HCT116 (cell line): ENCODE measurements at regions not wholly inside any gene's neighbourhood (a gene's known extent, or its start where the extent isn't known, plus 50 kb on each side); places are given as distances from the start of the nearest gene placed in this dataset.

Experiments
- ATAC-seq: fragments of 200-7000 bp; cut with Tn5 transposase; 2 replicates; pipeline ENCODE4 v1.9.1; 2020; ENCODE audit warnings: mild to moderate bottlenecking, moderate library complexity
- BruUV-seq: library from RNA; stranded (reverse); fragments of 400-500 nt; replicated peaks from 2 replicates; lab custom pipeline; 2021; lab: Mats Ljungman, UMichigan
- CTCF ChIA-PET: fragments of 300-600 bp; sonication (Branson Sonifier 250); formaldehyde crosslinking; loops from one replicate; lab custom pipeline; 2021; ENCODE audit warnings: antibody characterized with exemption; lab: Charles Lee
- POLR2A ChIA-PET: fragments of 300-600, 350-600 bp; sonication (Branson Sonifier 250); formaldehyde crosslinking; loops from one replicate; lab custom pipeline; 2021; ENCODE audit warnings: antibody characterized with exemption; lab: Charles Lee
- RAD21 ChIA-PET, 2 experiments: fragments of 300-600 bp; sonication (Branson Sonifier 250); formaldehyde crosslinking; loops; one replicate each; lab custom pipeline; 2023; ENCODE audit warnings: low total read pairs in 2 of 2; ENCODE audit not compliant: uncharacterized antibody in 2 of 2, unreplicated experiment in 2 of 2, low non-redundant PET in 1 of 2; lab: Charles Lee
- DNase-seq: peaks from one replicate; pipeline ENCODE4 v3.0.0-alpha.2; 2010; ENCODE audit warnings: low read depth, low spot score
- H2AFZ ChIP-seq: fragments of 200-600 bp; shearing (Covaris generic), sonication (generic); 2 replicates; pipeline ENCODE4 v1.6.1; 2017; ENCODE audit warnings: low read depth, mixed run types, mixed read lengths, antibody characterized with exemption, low read length; ENCODE audit not compliant: poor library complexity, severe bottlenecking
- H3K27ac ChIP-seq: 2 replicates; pipeline ENCODE4 v1.5.1; 2012; ENCODE audit warnings: low read depth, low read length
- H3K27me3 ChIP-seq: fragments of 200-600 bp; sonication (generic); 2 replicates; pipeline ENCODE4 v1.6.1; 2016; ENCODE audit warnings: mixed run types, low read length, mixed read lengths; ENCODE audit not compliant: insufficient read depth
- H3K36me3 ChIP-seq, 2 experiments: fragments of 200-500 bp in 1 of 2; fragments of 200-600 bp in 1 of 2; sonication (Bioruptor generic) in 1 of 2; sonication (generic) in 1 of 2; 2 replicates each; pipeline versions ENCODE4 v1.5.1 to v1.6.1; 2014 to 2016; ENCODE audit warnings: low read length in 2 of 2, inconsistent platforms in 1 of 2, mixed read lengths in 1 of 2, mixed run types in 1 of 2; ENCODE audit not compliant: insufficient read depth in 2 of 2, control insufficient read depth in 1 of 2
- H3K4me1 ChIP-seq, 2 experiments: fragments of 200-600 bp in 1 of 2; sonication (generic) in 1 of 2; 2 replicates each; pipeline versions ENCODE4 v1.5.1 to v1.6.1; 2012 to 2017; ENCODE audit warnings: low read length in 2 of 2, inconsistent platforms in 1 of 2, mild to moderate bottlenecking in 1 of 2, mixed read lengths in 1 of 2, mixed run types in 1 of 2, moderate library complexity in 1 of 2; ENCODE audit not compliant: insufficient read depth in 2 of 2, control insufficient read depth in 1 of 2
- H3K4me2 ChIP-seq: fragments of 200-600 bp; sonication (generic); 2 replicates; pipeline ENCODE4 v1.6.1; 2017; ENCODE audit warnings: mixed run types, low read length, mixed read lengths
- H3K4me3 ChIP-seq, 2 experiments: fragments of 200-600 bp in 1 of 2; sonication (generic) in 1 of 2; replicated peaks in 1 of 2; 2 replicates each; pipeline ENCODE4 v1.5.1; 2011 to 2016; ENCODE audit warnings: low read length in 2 of 2, control low read depth in 1 of 2, low read depth in 1 of 2, mild to moderate bottlenecking in 1 of 2, mixed read lengths in 1 of 2, mixed run types in 1 of 2
- H3K79me2 ChIP-seq: fragments of 200-600 bp; sonication (generic); 2 replicates; pipeline ENCODE4 v1.6.1; 2017; ENCODE audit warnings: mild to moderate bottlenecking, mixed run types, low read length, moderate library complexity, mixed read lengths; ENCODE audit not compliant: insufficient read depth
- H3K9ac ChIP-seq: fragments of 200-600 bp; sonication (generic); 2 replicates; pipeline ENCODE4 v1.6.1; 2016; ENCODE audit warnings: low read length, mixed read lengths
- H3K9me2 ChIP-seq: fragments of 200-600 bp; sonication (generic), shearing (Covaris generic); 2 replicates; pipeline ENCODE4 v1.6.1; 2017; ENCODE audit warnings: mixed run types, mild to moderate bottlenecking, moderate library complexity; ENCODE audit not compliant: insufficient read depth
- H3K9me3 ChIP-seq, 2 experiments: fragments of 200-500 bp in 1 of 2; fragments of 200-600 bp in 1 of 2; sonication (Bioruptor generic) in 1 of 2; sonication (generic) in 1 of 2; 2 replicates each; pipeline ENCODE4 v1.6.1; 2014 to 2017; ENCODE audit warnings: low read length in 2 of 2, mixed read lengths in 2 of 2, inconsistent platforms in 1 of 2, low read depth in 1 of 2, mild to moderate bottlenecking in 1 of 2, mixed run types in 1 of 2, moderate library complexity in 1 of 2; ENCODE audit not compliant: control insufficient read depth in 1 of 2, insufficient read depth in 1 of 2
- H4K20me1 ChIP-seq: fragments of 200-600 bp; sonication (generic), shearing (Covaris generic); 2 replicates; pipeline ENCODE4 v1.6.1; 2017; ENCODE audit warnings: mixed run types, mild to moderate bottlenecking, moderate library complexity; ENCODE audit not compliant: insufficient read depth
- EZH2phosphoT487 ChIP-seq: fragments of 200-600 bp; IDR thresholded peaks from 2 replicates; pipeline ENCODE4 v1.6.1; 2018; ENCODE audit warnings: antibody characterized with exemption, borderline replicate concordance
- POLR2A ChIP-seq: IDR thresholded peaks from 2 replicates; pipeline ENCODE4 v1.7.0; 2011; ENCODE audit warnings: borderline replicate concordance; ENCODE audit not compliant: insufficient read depth, insufficient read length; ENCODE audit errors: extremely low read depth
- POLR2AphosphoS5 ChIP-seq: IDR thresholded peaks from 2 replicates; pipeline ENCODE4 v1.6.1; 2011; ENCODE audit warnings: mild to moderate bottlenecking, low read depth, low read length, moderate library complexity
- RAD21 ChIP-seq: IDR thresholded peaks from 2 replicates; pipeline ENCODE4 v1.6.1; 2012; ENCODE audit warnings: low read depth, mild to moderate bottlenecking
- SIN3A ChIP-seq: IDR thresholded peaks from 2 replicates; pipeline ENCODE4 v1.6.1; 2012; ENCODE audit warnings: low read depth
- SRF ChIP-seq: IDR thresholded peaks from 2 replicates; pipeline ENCODE4 v1.6.1; 2012; ENCODE audit warnings: low read depth
- TCF7L2 ChIP-seq: IDR thresholded peaks from 2 replicates; pipeline ENCODE4 v1.7.0; 2011; ENCODE audit warnings: borderline replicate concordance, inconsistent platforms; ENCODE audit not compliant: insufficient read depth, insufficient read length; ENCODE audit errors: extremely low read depth
- ZNF274 ChIP-seq: fragments of 200-500 bp; sonication (Bioruptor generic); IDR thresholded peaks from 2 replicates; pipeline ENCODE4 v1.6.1; 2014; ENCODE audit warnings: mild to moderate bottlenecking, low read depth, low read length, inconsistent platforms
- intact Hi-C: fragments of 100-400 bp; cut with micrococcal nuclease; formaldehyde crosslinking; loops from 2 replicates; pipeline ENCODE4 v1.10.0; 2022
- TF ChIP-seq, protein P1 (sequence below): IDR thresholded peaks from 2 replicates; pipeline ENCODE4 v1.6.1; 2012; ENCODE audit warnings: low read depth
- TF ChIP-seq, protein P2 (sequence below), 3 experiments: fragments of 200-600 bp in 1 of 3; sonication (generic) in 1 of 3; IDR thresholded peaks in 2 of 3; conservative IDR thresholded peaks in 1 of 3; 2 replicates each; pipeline ENCODE4 v1.5.1; 2012 to 2017; ENCODE audit warnings: low read depth in 2 of 3, low read length in 2 of 3, antibody characterized with exemption in 1 of 3, borderline replicate concordance in 1 of 3, control low read depth in 1 of 3, mild to moderate bottlenecking in 1 of 3, mixed read lengths in 1 of 3, mixed run types in 1 of 3, moderate library complexity in 1 of 3; ENCODE audit not compliant: insufficient read depth in 1 of 3

DNA sequence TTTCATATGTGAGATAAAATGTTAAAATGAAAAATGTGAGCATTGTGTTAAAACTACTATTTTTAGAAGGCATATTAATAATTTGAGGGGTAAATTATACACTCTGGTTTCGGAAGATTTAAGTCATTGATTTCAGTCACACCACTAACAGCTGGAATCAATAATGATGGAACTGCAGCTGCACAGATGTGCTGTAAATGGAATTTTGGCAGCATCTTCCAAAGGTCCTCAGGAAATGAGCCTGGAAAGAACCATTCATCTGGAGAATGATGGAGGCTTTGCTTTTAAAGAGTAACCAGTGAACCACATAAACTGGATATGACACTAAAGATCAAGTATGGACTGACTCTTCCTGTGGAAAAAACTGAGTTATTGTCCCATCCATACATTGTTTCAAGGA lies 759.0 kb upstream of the EPHA5 start:
- no peaks in the 10 kb centered on the region for H3K9me2 ChIP-seq
- ChIA-PET CTCF (no interaction called here), RAD21 (no interaction called here), POLR2A (no interaction called here)
- DNase-seq (no peak), ATAC-seq (no peak)
- TF ChIP-seq SIN3A (no peak), POLR2AphosphoS5 (no peak), POLR2A (no peak), TCF7L2 (no peak), EZH2phosphoT487 (no peak)
- TF ChIP-seq, protein P1, sequence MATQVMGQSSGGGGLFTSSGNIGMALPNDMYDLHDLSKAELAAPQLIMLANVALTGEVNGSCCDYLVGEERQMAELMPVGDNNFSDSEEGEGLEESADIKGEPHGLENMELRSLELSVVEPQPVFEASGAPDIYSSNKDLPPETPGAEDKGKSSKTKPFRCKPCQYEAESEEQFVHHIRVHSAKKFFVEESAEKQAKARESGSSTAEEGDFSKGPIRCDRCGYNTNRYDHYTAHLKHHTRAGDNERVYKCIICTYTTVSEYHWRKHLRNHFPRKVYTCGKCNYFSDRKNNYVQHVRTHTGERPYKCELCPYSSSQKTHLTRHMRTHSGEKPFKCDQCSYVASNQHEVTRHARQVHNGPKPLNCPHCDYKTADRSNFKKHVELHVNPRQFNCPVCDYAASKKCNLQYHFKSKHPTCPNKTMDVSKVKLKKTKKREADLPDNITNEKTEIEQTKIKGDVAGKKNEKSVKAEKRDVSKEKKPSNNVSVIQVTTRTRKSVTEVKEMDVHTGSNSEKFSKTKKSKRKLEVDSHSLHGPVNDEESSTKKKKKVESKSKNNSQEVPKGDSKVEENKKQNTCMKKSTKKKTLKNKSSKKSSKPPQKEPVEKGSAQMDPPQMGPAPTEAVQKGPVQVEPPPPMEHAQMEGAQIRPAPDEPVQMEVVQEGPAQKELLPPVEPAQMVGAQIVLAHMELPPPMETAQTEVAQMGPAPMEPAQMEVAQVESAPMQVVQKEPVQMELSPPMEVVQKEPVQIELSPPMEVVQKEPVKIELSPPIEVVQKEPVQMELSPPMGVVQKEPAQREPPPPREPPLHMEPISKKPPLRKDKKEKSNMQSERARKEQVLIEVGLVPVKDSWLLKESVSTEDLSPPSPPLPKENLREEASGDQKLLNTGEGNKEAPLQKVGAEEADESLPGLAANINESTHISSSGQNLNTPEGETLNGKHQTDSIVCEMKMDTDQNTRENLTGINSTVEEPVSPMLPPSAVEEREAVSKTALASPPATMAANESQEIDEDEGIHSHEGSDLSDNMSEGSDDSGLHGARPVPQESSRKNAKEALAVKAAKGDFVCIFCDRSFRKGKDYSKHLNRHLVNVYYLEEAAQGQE: no peak
- H3K9me3 ChIP-seq: peaks cover 2 to 14% of the 10 kb centered on the region in 2 experiments; a peak in 3 of 4 replicates
- no peaks in the 10 kb centered on the region for H3K79me2 ChIP-seq
- no peak overlapping the region for H3K9ac ChIP-seq
- no peaks in the 10 kb centered on the region for H3K27me3 ChIP-seq
- H3K27ac ChIP-seq: no peak overlapping the region
- intact Hi-C loops: no loop called here
- no peaks in the 10 kb centered on the region for H3K4me1 ChIP-seq
- BruUV-seq: no TSS peak
- no peak overlapping the region for H3K4me3 ChIP-seq
- no peaks in the 10 kb centered on the region; a peak in 1 of 4 replicates for H3K36me3 ChIP-seq
- no peaks in the 10 kb centered on the region; the same call in 1 of the 2 replicates for H4K20me1 ChIP-seq
- no peak overlapping the region for H3K4me2 ChIP-seq
- no peak overlapping the region for H2AFZ ChIP-seq

DNA sequence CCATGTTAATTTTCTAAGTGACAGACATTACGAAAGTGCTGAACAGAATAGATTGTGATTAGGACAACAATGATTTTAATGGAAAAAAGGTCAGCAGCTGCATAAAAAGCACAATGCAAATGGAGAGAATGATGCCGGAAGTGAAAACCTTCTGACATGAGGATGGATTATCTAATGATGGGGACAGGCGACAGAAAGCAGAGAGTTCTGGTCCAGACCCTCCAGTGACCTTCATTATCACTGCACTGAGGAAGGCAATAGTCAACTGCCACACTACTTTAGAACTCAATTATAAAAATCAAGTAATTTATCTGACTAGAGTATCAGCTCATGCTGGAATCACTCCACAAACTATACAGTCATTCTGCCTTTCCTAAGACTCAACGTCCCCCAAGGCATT lies 746.1 kb upstream of the EPHA5 start:
- ATAC-seq: no peak
- ChIA-PET POLR2A (no interaction called here), CTCF (no interaction called here)
- no peak for TF ChIP-seq RAD21
- TF ChIP-seq, protein P1: no peak
- no peak for TF ChIP-seq POLR2AphosphoS5
- TF ChIP-seq, protein P2, sequence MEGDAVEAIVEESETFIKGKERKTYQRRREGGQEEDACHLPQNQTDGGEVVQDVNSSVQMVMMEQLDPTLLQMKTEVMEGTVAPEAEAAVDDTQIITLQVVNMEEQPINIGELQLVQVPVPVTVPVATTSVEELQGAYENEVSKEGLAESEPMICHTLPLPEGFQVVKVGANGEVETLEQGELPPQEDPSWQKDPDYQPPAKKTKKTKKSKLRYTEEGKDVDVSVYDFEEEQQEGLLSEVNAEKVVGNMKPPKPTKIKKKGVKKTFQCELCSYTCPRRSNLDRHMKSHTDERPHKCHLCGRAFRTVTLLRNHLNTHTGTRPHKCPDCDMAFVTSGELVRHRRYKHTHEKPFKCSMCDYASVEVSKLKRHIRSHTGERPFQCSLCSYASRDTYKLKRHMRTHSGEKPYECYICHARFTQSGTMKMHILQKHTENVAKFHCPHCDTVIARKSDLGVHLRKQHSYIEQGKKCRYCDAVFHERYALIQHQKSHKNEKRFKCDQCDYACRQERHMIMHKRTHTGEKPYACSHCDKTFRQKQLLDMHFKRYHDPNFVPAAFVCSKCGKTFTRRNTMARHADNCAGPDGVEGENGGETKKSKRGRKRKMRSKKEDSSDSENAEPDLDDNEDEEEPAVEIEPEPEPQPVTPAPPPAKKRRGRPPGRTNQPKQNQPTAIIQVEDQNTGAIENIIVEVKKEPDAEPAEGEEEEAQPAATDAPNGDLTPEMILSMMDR (IDR thresholded peaks at IDR 0.05 in 2 of 3, conservative IDR thresholded peaks at IDR 0.05 in 1 of 3; ENCODE audit: borderline replicate concordance in 1 of 3, insufficient read depth in 1 of 3, low read depth in 2 of 3, low read length in 2 of 3): no peak
- no peak for TF ChIP-seq SRF
- TF ChIP-seq ZNF274: no peak

More for the DNA sequence above, 746.1 kb upstream of the EPHA5 start:
- Histone ChIP-seq H3K9me2 (no peaks in the 10 kb centered on the region), H3K79me2 (no peaks in the 10 kb centered on the region), H3K36me3 (no peaks in the 10 kb centered on the region), H3K27ac (no peak overlapping the region), H3K9ac (no peak overlapping the region), H3K4me3 (no peak overlapping the region), H3K4me2 (no peak overlapping the region), H4K20me1 (no peaks in the 10 kb centered on the region), H3K9me3 (peaks cover 12 to 20% of the 10 kb centered on the region in 2 experiments), H3K27me3 (no peaks in the 10 kb centered on the region), H2AFZ (no peak overlapping the region), H3K4me1 (no peaks in the 10 kb centered on the region)
- no peak for DNase-seq
- BruUV-seq: no TSS peak
- intact Hi-C loops: no loop called here
- RAD21 ChIA-PET: no interaction called here
